HEK293 (cell line): ENCODE measurements at regions not wholly inside any gene's neighbourhood (a gene's known extent, or its start where the extent isn't known, plus 50 kb on each side); places are given as distances from the start of the nearest gene placed in this dataset.

ENCODE experiments used
- CTCF ChIP-seq: fragments of 450-650 bp; formaldehyde crosslinking; IDR thresholded peaks from 2 replicates; pipeline ENCODE4 v1.5.1; 2016; ENCODE audit warnings: missing biosample characterization, missing genetic modification characterization
- EGR2 ChIP-seq: fragments of 450-650 bp; formaldehyde crosslinking; IDR thresholded peaks from 2 replicates; pipeline ENCODE4 v1.5.1; 2016; ENCODE audit warnings: low read depth, missing biosample characterization, missing genetic modification characterization
- REST ChIP-seq: fragments of 450-650 bp; formaldehyde crosslinking; IDR thresholded peaks from 2 replicates; pipeline ENCODE4 v1.5.1; 2016; ENCODE audit warnings: missing biosample characterization, missing genetic modification characterization
- TRIM28 ChIP-seq: IDR thresholded peaks from 2 replicates; pipeline ENCODE4 v1.6.1; 2011; ENCODE audit warnings: low read length, control low read depth, borderline replicate concordance
- ZNF747 ChIP-seq: fragments of 450-650 bp; formaldehyde crosslinking; IDR thresholded peaks from 2 replicates; pipeline ENCODE4 v1.5.1; 2016; ENCODE audit warnings: missing biosample characterization, missing genetic modification characterization

GRCh38 chr3:82424031-82424339, 662.5 kb upstream of the GBE1 start:
- TF ChIP-seq CTCF (tag by site-specific recombination) (no peak), ZNF747 (tag by site-specific recombination) (no peak), TRIM28 (no peak), EGR2 (tag by site-specific recombination) (no peak), REST (tag by site-specific recombination) (no peak)
